GM12891 (cell line): ENCODE measurements at regions not wholly inside any gene's neighbourhood (a gene's known extent, or its start where the extent isn't known, plus 50 kb on each side); places are given as distances from the start of the nearest gene placed in this dataset.

Source experiments
- DNase-seq: peaks from one replicate; pipeline ENCODE4 v3.0.0; 2011; ENCODE audit warnings: low spot score; ENCODE audit not compliant: insufficient read length
- FAIRE-seq: peaks from 2 replicates; lab custom pipeline; 2011; peaks lifted over from hg19 to GRCh38; lab: Jason Lieb, UNC
- PAX5 ChIP-seq: IDR thresholded peaks from 2 replicates; pipeline ENCODE4 v1.6.1; 2011; ENCODE audit warnings: low read length, moderate library complexity, mild to moderate bottlenecking; ENCODE audit not compliant: insufficient read depth, severe bottlenecking
- POLR2A ChIP-seq: IDR thresholded peaks from 2 replicates; pipeline ENCODE4 v1.6.1; 2011; ENCODE audit warnings: low read depth, low read length, control low read depth
- POLR2AphosphoS5 ChIP-seq: IDR thresholded peaks from 2 replicates; pipeline ENCODE4 v1.6.1; 2011; ENCODE audit warnings: low read depth, low read length, control low read depth
- POU2F2 ChIP-seq: IDR thresholded peaks from 2 replicates; pipeline ENCODE4 v1.6.1; 2011; ENCODE audit warnings: low read depth, mild to moderate bottlenecking, control low read depth, low read length, moderate library complexity
- SPI1 ChIP-seq: IDR thresholded peaks from 2 replicates; pipeline ENCODE4 v1.6.1; 2011; ENCODE audit warnings: low read depth, low read length, control low read depth
- TAF1 ChIP-seq: IDR thresholded peaks from 2 replicates; pipeline ENCODE4 v1.6.1; 2011; ENCODE audit warnings: low read depth, low read length, control low read depth

DNA sequence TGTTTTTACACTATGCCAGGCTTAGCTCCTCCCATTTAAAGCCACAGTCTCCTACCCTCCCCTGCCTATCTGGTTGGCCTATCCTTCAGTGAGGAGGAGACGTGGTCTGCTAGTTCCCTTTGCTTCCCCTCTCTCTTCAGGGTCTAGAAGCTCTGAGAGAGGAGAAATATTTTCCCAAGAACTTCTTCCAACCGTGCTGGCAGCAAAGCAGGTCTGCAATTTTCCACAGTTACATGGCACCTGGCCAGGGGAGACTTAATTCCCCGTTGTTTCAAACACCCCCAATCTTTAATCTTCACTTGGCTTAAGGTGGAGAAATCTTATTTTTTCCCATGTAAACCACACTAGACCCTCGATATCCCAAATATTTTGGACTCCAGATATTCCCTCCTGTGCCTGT, 149.5 kb upstream of the MCTP2 start:
- TF ChIP-seq POLR2AphosphoS5 (no peak), TAF1 (no peak), POLR2A (no peak), PAX5 (no peak), SPI1 (no peak), POU2F2 (no peak)
- FAIRE-seq: no peak

DNA sequence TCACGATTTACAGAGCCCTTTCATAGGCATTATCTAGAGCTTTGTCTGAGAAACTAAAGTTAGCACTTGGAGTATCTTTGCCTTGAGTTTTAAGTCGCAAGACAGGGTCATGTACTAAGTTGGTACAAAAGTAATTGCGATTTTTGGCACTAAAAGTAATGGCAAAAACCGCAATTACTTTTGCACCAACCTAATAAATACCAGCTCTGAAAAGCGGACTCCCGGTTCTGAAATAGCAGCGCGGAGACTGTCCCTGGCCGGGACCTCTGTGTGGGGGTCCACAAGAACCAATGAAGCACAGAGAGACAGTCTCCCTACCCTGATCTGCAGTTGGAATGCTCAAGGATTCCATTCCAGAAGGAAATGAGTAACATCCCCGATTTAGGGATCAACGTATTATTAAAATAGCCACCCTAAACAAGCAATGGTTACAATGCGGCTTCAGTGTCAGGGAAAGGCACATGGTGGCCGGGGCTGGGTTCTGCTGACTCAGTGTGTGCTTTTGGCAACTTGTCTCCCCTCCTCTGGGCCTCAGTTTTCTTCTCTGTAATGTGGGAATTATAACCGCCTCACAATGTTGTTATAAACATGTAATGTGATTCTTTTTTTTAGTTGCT, 150.3 kb upstream of the MCTP2 start:
- TF ChIP-seq SPI1 (no peak), POLR2AphosphoS5 (no peak), TAF1 (no peak), POU2F2 (no peak), PAX5 (no peak), POLR2A (no peak)
- DNase-seq: no peak
- no peak for FAIRE-seq

More for the DNA sequence above, 149.5 kb upstream of the MCTP2 start:
- no peak for DNase-seq

DNA sequence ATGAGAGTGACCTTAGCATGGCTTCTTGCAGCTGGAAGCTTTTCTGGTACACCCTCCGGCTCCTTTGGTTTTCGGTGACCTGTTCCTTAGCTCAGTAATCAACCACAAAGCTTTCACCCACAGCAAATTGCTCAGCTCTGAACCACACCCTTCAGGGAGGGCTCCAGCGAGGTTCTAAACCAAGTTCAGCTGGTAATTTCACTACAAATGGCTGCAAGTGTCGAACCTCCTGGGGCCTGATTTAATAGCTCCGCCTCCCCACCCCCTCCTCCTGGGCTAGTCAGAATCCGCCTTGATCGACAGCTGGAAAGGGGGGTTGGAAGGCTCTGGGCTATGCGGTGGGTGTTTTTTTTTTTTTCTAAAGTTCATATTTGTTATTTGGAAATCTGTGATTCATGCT, 150.9 kb upstream of the MCTP2 start:
- no peak for TF ChIP-seq POLR2AphosphoS5
- no peak for TF ChIP-seq POU2F2
- TF ChIP-seq SPI1: no peak
- TF ChIP-seq TAF1: no peak
- no peak for TF ChIP-seq POLR2A
- TF ChIP-seq PAX5: no peak
- DNase-seq: no peak
- no peak for FAIRE-seq

DNA sequence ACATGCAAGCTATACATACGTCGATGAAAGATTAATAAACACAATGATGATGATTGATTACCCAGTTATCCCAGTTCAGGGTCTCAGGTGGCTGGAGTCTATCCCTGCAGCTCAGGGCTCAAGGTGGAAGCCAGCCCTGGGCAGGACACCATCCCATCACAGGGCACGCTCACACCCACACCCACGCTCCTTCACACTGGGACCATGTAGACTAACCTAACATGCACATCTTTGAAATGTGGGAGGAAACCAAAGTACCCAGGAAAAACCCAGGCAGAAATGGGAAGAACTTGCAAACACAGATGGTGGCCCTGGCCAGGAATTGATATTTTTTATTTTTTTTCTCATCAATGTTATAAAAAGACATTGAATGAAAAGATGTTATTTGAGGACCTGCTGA, 151.4 kb upstream of the MCTP2 start:
- FAIRE-seq (no peak), DNase-seq (no peak)
- TF ChIP-seq POU2F2: no peak
- TF ChIP-seq TAF1: no peak
- no peak for TF ChIP-seq POLR2A
- TF ChIP-seq SPI1: no peak
- no peak for TF ChIP-seq POLR2AphosphoS5
- no peak for TF ChIP-seq PAX5

DNA sequence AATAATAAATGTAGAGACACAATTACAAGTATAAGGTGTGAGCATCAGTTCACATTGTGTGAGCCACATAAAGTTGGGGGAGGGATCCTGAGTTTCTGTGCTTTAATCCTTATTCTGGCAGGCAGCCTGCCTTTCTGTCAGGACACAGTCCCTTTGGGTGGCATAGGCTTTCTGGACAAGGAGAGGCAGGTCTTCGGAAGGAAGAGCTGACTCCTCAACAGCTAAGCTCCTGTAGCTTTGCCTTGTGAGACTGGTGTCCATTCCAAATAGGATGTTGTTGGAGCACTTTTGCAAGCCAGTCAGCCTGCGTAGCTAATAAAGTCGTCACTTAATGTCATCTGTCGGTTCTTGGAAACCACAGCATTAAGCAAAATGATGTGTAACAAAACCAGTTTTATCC, 151.9 kb upstream of the MCTP2 start:
- DNase-seq (no peak), FAIRE-seq (no peak)
- TF ChIP-seq POU2F2: no peak

DNA sequence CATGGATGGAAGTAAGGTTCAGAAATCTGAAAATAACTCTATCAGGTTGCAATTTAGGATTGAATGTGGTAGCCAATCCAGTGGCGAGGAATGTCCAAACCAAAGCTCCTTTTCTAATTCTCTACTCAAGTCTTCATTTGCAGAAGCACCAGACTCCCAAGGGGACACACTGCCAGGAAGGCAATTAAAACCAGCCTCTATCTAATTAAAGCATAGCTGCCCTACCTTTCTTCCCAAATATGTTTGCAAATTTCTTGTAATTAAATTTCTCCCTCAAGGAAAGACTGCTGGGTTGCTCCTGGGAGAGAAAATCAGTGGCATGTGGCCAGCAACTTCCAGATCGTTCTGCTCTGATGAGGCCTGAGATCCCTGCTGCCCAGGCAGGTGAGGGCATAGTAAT, 153.4 kb upstream of the MCTP2 start:
- FAIRE-seq (no peak), DNase-seq (no peak)
- TF ChIP-seq POU2F2 (no peak), SPI1 (no peak), PAX5 (no peak), POLR2AphosphoS5 (no peak), TAF1 (no peak), POLR2A (no peak)

DNA sequence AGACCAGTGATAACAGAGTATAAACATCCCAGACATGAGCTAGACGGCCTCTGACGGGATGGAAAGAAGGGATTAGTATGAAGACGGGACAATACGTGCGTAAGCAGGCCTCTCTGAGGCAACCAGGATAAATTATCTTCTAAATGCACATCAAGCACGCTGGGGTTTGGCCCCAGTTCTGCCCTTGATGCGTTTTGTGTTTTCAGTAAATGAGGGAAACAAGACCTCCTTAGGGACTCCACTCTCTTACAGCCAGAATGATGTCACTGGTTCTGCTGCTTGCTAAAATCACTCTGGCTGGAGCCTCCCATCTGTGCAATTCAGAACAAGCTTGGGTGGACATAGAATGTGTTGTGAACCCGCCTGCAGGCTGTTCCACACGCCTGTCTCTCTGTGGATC, 156.0 kb upstream of the MCTP2 start:
- no peak for DNase-seq
- TF ChIP-seq SPI1 (no peak), PAX5 (no peak), TAF1 (no peak)
- no peak for FAIRE-seq

DNA sequence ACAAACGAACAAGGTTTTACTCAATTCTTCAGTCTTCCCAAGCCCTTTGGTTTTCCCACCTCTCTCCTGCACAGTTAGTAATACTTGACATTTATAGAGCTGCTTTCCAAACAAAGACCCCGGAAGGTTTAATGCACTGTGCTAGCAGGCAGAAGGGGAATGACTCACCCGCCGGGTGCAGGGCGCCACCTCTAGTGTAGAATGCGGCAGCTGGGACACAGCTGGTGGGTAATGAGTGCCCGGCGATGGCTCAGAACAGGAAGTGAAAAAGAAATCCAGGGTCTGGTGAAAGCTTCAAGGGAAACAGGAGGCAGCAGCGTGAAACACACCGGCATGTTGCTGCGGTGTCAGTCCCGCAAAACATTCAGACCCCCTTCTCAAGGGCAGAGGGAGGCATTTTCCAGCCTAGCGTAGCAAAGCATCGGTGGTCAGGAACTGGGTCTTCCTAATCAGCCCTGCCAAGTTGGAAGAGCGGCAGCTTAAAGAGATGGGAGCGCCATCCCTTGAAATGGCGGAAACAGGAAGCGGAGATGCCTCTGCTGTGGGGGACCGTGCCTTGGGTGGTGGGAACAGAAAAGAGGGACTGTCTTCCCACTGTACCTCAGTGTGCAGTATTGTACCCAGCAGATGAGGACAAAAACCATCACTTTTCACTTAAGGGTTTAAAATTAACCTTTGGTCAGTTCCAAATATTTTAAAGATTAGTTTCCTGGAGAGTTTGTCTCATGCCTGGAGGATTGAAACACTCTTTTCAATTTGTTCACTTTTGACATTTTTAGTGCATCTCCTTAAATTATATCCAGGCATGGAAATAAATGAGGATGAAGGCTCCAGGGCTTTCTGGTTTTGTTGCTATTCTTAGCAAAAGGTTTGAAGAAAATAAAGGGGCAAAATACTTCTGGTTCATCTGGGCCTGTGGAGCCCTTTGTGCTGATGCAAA, 160.7 kb upstream of the MCTP2 start:
- TF ChIP-seq POU2F2 (no peak), SPI1 (0 out of 2 replicates have a peak, but pooled peaks have one; percentile 1)
- FAIRE-seq: no peak
- no peak for DNase-seq

DNA sequence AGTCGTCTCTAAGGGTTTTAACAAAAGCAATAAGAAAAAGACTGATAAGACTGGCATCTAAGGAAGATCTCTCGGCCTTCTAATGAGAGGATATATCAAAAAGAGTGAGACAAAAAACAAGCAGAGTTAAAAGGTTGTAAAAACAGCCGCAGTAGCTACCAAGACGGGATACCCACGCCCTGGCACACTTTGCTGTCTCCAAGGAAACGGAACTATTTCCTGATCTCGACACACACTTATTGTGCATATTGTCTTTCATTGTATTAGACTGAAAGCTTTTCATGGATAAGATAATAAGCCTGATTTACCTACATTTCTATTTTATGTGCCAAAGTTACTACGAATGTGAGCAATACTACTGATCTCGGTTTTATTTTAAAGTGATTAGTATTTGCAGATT, 161.5 kb upstream of the MCTP2 start:
- no peak for TF ChIP-seq TAF1
- FAIRE-seq: no peak
- DNase-seq: no peak

DNA sequence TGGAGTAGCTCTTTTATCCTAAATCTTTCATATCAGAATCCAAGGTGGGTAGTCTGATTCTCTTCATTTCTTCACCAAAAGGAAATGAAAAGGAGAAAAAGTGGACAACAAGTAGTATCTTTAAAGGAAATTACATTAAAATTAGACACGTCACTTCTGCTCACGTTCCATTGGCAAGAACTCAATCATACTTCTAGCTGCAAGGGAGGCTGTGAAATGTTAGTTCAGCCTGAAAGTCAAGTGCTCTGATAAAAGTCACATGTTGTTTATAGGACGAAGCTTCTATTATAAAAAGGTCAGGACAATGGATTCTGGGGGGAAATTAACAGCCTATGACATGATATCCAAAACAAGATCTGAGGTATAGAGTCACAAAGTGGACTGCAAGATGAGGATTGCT, 164.6 kb upstream of the MCTP2 start:
- DNase-seq (no peak), FAIRE-seq (no peak)
- TF ChIP-seq POU2F2: no peak

DNA sequence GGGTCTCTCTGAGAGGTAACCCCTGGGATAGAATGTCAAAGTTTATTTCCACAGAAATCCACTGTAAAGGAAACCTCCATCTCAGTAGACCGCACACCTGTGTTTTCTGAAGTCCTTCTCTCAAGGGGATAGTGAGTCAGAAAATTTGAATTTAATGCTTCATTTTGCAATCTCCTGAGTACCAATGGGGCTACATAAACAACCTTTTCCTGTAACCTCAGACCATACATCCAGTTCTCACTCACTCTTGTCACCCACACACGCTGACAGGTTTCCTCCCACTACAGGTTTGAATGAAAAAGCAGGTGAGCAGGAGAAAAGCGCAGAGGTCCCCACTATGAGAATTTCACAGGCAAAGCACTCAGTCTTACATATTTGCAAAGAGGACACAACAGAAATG, 165.3 kb upstream of the MCTP2 start:
- no peak for TF ChIP-seq POLR2AphosphoS5
- TF ChIP-seq PAX5: no peak
- TF ChIP-seq TAF1: no peak
- no peak for TF ChIP-seq SPI1
- no peak for TF ChIP-seq POU2F2
- no peak for TF ChIP-seq POLR2A
- FAIRE-seq: no peak
- no peak for DNase-seq
